NCI-H1694 (cell line): ENCODE measurements at regions not wholly inside any gene's neighbourhood (a gene's known extent, or its start where the extent isn't known, plus 50 kb on each side); places are given as distances from the start of the nearest gene placed in this dataset.
"Not testable (repeated sequence)": the region's sequence is repeated elsewhere in the genome, so short reads cannot be mapped to it uniquely, and the experiment has no call there.

Source experiments
- DNase-seq: peaks from one replicate; lab custom pipeline; 2025; lab: John Stamatoyannopoulos, UW

DNA sequence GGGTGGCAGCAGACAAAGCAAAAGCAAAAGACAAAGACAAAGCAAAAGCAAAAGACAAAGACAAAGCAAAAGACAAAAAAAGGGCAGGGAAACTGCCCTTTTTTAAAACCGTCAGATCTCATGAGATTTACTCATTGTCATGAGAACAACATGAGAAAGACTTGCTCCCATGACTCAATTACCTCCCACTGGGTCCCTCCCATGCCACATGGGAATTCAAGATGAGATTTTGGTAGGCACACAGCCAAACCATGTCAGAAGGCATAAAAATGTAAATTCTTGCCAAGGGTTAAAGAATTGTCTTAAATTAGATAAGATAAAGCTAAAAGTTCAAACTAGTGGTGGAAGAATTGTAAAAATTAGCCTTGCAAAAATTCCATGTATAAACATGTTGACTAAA, 419.7 kb downstream of the TRAM1L1 start:
- DNase-seq: no peak

- no peak for DNase-seq
Observed at GRCh38 chr4:116664198-116664597, 421.2 kb downstream of the TRAM1L1 start.

- DNase-seq: peak; percentile 0
Observed at GRCh38 chr4:116639070-116639577, 446.3 kb downstream of the TRAM1L1 start.

- DNase-seq: no peak
Observed at GRCh38 chr4:116638592-116638991, 446.8 kb downstream of the TRAM1L1 start.

GRCh38 chr4:116636917-116637316, 448.5 kb downstream of the TRAM1L1 start:
- DNase-seq: no peak

DNA sequence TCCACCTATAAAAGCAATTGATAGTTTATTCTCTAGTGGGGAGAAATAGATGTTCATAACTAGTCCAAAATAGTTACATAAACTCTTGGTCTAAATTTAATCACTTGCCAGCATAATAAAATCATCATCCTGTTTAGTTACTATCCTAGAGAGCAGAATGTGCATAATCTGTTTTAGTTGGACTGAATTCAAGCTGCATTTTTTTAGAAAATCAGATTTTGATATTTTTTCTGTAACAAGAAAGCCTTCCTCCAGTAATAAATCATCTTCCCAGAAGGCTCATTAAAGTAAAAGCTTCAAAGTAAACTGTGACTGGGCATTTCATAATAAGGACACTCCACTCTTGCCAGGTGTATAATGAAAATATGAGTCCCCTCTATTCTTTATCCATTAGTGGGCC, 453.1 kb downstream of the TRAM1L1 start:
- no peak for DNase-seq

DNA sequence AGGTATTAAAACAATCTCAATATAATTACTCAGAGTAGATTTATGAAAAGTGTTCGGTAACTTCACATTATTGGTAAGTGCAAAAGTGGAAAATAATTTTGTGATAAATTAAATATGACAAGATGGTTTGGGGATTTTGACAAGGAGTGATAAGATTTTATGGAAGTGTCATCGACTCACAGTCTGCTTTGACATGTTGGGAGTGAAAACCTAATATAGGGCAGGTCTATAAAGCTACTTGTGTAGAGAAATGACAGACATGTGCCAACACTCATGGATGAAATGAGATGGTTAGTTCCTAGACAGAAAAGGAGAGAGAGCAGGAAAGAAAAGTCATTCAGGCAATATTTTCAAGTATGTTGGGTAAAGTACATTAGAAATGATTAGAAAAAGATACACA, 456.8 kb downstream of the TRAM1L1 start:
- DNase-seq: no peak

GRCh38 chr4:116627545-116627944, 457.8 kb downstream of the TRAM1L1 start:
- DNase-seq: no peak

DNA sequence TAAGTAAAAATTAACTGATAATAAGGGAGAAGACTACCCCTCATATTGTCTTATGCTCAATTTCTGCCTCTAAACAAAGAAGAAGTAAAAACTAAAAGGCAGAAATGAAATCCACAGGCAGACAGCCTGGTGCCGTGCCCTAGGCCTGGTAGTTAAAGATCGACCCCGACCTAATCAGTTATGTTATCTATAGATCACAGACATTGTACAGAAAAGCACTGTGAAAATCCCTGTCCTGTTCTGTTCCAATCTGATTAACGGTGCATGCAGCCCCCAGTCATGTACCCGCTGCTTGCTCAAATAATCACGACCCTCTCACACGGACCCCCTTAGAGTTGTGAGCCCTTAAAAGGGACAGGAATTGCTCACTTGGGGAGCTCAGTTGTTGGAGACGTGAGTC, 465.9 kb downstream of the TRAM1L1 start:
- DNase-seq: not testable (repeated sequence)

DNA sequence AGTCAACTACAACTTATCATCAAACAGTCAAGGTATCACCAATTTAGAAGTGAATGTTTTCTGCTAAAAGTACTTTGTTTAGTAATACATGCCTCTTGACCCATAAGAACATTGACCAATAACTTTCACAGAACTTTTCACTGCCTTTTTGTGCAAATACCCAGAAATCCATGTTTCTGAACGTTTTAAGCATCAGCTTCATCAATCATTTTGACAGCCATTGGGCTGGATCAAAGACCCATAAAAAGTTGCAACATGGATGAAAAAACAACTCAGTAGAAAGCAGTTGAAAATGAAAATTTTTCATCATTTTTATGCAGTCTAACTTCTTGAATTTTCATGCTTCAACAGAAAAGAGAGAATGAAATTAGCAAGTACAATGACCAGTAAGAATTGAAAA, 466.7 kb downstream of the TRAM1L1 start:
- DNase-seq: no peak

GRCh38 chr4:116603096-116603495, 482.3 kb downstream of the TRAM1L1 start:
- DNase-seq: no peak

DNA sequence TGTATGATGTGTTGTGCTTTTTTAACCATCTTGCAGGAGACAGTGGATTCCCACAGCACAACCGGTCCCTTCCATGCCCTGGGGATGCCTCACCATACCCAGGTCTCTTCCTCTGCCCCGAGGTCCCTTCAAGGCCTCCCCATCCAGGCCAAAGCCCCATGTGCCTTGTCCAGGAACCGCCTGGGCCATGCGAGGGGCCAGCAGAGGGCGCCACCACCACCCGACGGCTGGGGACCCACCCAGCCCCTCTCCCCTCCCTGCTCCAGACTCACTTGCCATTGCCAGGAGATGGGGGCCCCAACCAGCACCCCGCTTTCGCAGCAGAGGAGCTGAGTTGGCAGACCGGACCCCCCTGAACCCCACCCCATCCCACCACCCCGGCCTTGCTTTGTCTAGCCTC, 485.5 kb downstream of the TRAM1L1 start:
- DNase-seq: no peak

- no peak for DNase-seq
Observed at GRCh38 chr4:116598980-116599789, 486.2 kb downstream of the TRAM1L1 start.

- DNase-seq: no peak
Observed at GRCh38 chr4:116598155-116598979, 487.0 kb downstream of the TRAM1L1 start.

DNA sequence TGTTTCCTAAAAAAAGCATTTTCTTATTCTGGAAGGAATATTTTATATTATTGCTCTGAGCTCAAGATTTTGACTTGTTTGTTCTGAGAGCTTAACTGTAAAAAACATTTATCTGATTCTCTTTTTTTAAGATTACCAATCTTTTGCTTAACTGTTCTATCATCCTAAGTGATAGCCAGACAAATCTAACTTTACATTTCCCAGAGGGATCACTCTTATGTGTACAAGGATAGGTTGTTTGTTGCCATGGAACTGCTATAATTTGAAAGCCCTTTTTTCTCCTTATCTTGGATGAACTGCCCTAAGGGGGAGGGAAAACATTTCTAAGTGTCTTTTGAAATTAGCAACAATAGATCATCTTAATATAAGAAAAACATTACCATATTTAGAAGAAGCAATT, 494.7 kb downstream of the TRAM1L1 start:
- no peak for DNase-seq

- DNase-seq: no peak
Observed at GRCh38 chr4:116588783-116589182, 496.6 kb downstream of the TRAM1L1 start.

- peak; percentile 73 for DNase-seq
Observed at GRCh38 chr4:116585246-116585645, 500.1 kb downstream of the TRAM1L1 start.

- DNase-seq: no peak
Observed at GRCh38 chr4:116577321-116577720, 508.1 kb downstream of the TRAM1L1 start.

DNA sequence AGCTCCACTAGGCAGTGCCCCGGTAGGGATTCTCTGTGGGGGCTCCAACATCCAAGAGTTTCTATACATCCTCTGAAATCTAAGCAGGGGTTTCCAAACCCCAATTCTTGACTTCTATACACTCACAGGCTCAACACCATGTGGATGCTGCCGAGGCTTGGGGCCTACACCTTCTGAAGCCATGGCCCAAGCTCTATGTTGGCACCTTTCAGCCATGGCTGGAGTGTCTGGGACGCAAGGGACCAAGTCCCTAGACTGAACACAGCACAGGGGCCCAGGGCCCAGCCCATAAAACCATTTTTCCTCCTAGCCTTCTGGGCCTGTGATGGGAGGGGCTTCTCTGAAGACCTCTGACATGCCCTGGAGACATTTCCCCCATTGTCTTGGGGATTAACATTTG, 511.8 kb downstream of the TRAM1L1 start:
- no peak for DNase-seq

GRCh38 chr4:116561768-116562167, 523.6 kb downstream of the TRAM1L1 start:
- no peak for DNase-seq

GRCh38 chr4:116551806-116552205, 533.6 kb downstream of the TRAM1L1 start:
- no peak for DNase-seq

- DNase-seq: no peak
Observed at GRCh38 chr4:116547632-116548031, 537.7 kb downstream of the TRAM1L1 start.

- DNase-seq: no peak
Observed at GRCh38 chr4:116546759-116547158, 538.6 kb downstream of the TRAM1L1 start.
